GM19395 (cell line): ENCODE measurements at regions not wholly inside any gene's neighbourhood (a gene's known extent, or its start where the extent isn't known, plus 50 kb on each side); places are given as distances from the start of the nearest gene placed in this dataset.
"Not testable (repeated sequence)": the region's sequence is repeated elsewhere in the genome, so short reads cannot be mapped to it uniquely, and the experiment has no call there.

Experiments
- ATAC-seq: cut with Tn5 transposase; IDR thresholded peaks from one replicate; pipeline ENCODE4 v1.9.1; 2021; ENCODE audit warnings: mild to moderate bottlenecking, moderate library complexity; ENCODE audit not compliant: unreplicated experiment

- ATAC-seq, result no peak
Observed at GRCh38 chr9:30125881-30126280, 2258.6 kb upstream of the ACO1 start.

DNA sequence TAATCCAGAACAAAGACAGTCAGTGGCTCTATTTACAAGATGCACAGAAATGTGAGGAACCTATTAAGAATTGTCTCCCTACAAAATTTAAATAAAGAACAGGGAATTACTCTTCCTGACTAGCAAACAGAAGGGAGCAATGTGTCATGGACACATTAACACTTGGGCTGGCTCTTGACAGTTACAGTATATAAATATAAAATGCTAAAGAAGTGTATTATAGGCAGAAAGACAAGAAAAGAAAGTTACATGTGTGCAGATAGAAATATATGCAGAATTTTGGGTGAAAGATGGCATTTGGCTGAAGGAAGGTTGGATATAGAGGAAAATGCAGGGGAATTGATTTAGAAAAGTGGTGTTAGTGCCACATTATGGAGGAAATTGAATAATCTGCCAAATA lies 2257.1 kb upstream of the ACO1 start:
- ATAC-seq, result no peak

DNA sequence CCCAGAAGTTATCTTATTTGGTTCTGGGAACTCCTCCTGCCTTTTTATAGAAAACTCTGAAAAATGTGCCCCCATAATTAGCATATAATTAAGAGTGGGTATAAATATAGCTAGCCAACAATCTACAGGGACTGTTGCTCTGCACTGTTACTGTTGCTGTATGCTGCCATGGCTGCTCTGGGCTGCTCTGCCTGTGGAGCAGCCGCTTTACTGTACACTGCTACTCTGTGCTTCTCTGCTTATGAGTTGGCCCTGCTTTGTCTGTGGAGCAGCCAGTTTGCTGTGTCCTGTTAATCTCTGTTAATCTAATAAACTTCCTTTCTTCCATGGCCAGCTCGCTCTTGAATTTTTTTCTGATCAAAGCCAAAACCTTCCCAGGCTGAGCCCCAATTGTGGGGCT lies 2244.0 kb upstream of the ACO1 start:
- ATAC-seq, result no peak

DNA sequence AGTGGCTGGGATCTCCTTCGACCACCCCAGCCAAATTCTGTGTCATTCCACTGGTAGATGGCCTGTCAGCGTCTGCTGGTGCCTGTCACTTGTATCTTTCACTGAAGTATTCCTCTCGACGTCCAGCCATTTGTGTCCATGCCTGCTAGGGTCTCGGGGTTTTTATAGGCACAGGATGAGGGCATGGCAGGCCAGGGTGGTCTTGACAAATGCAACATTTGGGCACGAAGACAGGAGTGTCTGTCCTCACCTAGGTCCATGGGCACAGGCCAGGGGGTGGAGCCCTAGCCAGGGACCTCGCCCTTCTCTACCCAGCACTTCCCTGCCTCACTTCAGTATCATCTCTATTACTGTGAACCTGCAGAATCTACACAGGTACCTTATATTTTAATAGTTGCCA lies 2223.9 kb upstream of the ACO1 start:
- no peak for ATAC-seq

GRCh38 chr9:30172206-30172605 lies 2212.2 kb upstream of the ACO1 start:
- no peak for ATAC-seq

DNA sequence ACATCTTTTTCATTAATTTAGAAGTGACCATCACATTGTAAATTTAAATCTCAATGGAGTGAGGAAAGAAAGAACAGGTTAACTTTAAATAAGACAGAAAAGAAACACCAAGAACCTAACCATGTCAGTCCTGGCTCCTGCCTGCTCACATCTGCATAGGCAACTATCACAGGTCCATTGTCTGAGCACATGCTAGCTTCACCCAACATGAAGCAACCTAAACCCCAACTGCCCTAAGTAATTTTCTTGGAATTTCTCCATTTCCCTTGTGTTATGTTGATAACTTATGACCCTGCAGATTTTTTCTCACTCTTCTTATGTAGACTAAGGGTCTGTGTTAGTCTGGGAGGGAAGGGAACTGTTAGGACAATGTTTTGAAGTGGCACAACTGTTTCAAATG lies 2205.8 kb upstream of the ACO1 start:
- ATAC-seq, result no peak

GRCh38 chr9:30193421-30193820 lies 2191.0 kb upstream of the ACO1 start:
- ATAC-seq, result no peak

DNA sequence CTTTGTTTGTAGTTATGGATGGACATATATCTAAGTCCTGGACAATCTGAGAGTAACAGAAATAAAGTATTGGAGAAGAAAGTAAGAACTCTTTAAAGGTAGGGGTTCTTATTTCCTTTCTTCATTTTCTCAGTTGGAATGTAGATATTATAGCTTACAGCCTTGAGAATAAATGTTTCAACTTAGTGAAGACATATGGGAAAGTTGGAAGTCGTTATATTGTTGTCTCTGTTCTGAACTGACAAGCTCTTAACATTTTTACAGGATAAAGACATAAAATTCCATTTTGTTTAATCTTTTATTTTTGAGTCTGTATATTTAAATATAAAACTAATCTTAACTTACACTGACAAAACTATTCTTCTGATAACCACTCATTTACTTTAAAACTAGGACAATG lies 2187.5 kb upstream of the ACO1 start:
- ATAC-seq, result no peak

- no peak for ATAC-seq
Observed at GRCh38 chr9:30197453-30197852, 2187.0 kb upstream of the ACO1 start.

GRCh38 chr9:30197954-30198353 lies 2186.5 kb upstream of the ACO1 start:
- no peak for ATAC-seq

GRCh38 chr9:30198463-30199309 lies 2185.8 kb upstream of the ACO1 start:
- no peak for ATAC-seq

GRCh38 chr9:30201024-30201423 lies 2183.4 kb upstream of the ACO1 start:
- ATAC-seq, result no peak

GRCh38 chr9:30235068-30235467 lies 2149.4 kb upstream of the ACO1 start:
- no peak for ATAC-seq

GRCh38 chr9:30235564-30235963 lies 2148.9 kb upstream of the ACO1 start:
- ATAC-seq, result no peak

DNA sequence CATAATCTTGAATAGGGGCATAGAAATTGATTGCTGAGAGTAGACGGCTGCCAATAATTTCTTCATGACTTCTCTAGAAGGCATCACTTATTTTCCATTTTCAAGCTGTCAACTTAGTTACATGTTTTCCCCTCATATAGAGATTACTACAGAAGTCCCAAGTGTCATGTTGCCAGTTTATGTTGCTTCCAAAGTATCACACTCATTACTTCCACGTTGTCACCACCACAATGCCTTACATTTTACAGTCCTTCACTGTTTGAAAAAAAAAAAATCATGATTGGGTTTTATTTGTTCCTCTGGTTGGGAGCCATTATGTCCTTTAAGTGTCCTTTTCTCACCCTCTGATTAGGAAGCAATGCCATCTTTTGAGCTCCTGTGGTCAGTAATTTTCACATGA lies 2144.6 kb upstream of the ACO1 start:
- no peak for ATAC-seq

- no peak for ATAC-seq
Observed at GRCh38 chr9:30243467-30243866, 2141.0 kb upstream of the ACO1 start.

DNA sequence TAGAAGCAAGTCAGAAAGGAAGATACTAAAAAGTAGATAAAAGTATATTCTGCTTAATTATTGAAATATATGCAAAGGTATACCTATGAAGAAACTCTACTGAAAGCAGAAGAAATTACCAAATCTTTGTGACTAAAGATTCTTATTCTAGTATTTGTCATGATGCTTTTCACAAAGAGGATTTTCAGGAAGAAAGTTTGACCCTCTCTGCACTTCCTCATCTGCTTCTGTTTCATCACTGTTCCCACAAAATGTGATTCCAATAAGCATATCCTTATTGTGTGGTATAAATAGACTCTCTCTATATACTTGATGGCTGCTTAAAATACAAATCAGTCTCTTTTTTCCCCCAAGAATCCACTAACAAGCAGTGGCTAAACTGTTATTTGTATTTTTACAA lies 2139.6 kb upstream of the ACO1 start:
- ATAC-seq, result no peak

- ATAC-seq, result no peak
Observed at GRCh38 chr9:30250872-30251271, 2133.6 kb upstream of the ACO1 start.

DNA sequence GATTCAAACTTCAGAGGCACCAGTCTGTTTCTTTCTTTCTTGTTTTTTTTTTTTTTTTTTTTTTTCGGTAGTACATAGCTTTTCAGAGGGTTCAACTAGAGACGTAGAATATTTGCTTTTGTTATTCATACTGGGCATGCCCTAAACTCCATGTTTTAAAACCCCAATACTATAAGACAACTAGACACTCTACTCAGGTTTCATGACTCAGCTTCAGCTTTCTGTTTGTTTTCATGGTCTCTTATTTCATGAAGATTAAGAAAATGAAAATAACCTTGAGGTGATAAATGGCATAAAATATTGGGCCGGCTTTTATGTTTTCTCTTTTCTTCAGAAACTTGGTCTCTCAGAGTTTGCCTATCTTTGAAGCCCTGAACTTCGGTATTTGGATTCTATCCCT lies 2126.3 kb upstream of the ACO1 start:
- ATAC-seq, result no peak

GRCh38 chr9:30280229-30280900 lies 2104.1 kb upstream of the ACO1 start:
- no peak for ATAC-seq

- ATAC-seq, result no peak
Observed at GRCh38 chr9:30289435-30289834, 2095.0 kb upstream of the ACO1 start.

- not testable (repeated sequence) for ATAC-seq
Observed at GRCh38 chr9:30292026-30292425, 2092.4 kb upstream of the ACO1 start.

GRCh38 chr9:30293231-30293630 lies 2091.2 kb upstream of the ACO1 start:
- ATAC-seq, result no peak
